ENCODE measurements at regions not wholly inside any gene's neighbourhood (a gene's known extent, or its start where the extent isn't known, plus 50 kb on each side); places are given as distances from the start of the nearest gene placed in this dataset.
"Not testable (repeated sequence)": the region's sequence is repeated elsewhere in the genome, so short reads cannot be mapped to it uniquely, and the experiment has no call there.

DNA sequence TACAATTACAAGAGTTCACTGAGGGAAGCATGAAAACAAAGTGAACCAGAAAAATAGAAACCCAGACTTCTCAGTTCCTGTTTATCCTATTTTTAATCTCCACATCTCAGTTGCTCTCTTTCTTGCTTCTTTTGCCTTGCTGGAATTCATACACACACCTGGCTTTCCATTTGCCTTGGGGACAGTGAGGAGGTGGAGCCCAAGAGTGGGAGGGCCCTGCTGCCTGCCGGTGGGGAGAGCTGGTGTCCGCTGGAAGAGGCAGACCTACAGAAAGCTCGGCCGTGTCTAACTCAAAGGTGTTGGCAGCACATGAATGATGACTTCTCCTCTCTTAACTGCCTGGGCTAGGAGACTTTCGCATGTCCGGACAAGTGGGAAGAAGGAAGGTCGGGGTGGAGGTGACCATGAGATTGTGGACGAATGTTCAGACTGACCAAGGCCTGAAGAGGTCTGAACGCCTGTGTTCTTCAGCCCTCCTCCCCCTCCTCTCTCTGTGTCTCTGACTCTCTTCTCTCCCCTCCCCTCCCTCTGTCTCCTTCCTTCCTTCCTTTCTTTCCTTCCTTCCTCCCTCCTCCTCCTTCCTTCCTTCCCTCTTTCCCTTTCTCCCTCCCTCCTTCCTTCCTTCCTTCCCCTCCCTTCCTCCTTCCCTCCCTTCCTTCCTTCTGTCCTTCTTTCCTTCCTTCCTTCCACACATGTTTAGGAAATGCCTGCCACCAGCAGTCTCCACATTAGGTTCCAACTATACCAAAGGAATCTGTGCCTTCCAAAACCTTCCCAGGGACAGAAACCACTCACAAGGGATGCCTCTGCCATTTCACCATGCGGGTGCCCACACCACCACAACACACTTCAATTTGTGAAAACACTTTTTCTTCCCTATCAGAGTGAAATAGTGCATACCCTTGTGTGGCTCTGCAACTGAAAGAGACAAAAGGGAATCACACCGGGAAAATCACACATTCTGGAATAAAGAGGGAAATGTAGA is 157.3 kb upstream of the RUNX1 start:
- DNase-seq (ENCODE audit: low spot score): peak; percentile 25

DNA sequence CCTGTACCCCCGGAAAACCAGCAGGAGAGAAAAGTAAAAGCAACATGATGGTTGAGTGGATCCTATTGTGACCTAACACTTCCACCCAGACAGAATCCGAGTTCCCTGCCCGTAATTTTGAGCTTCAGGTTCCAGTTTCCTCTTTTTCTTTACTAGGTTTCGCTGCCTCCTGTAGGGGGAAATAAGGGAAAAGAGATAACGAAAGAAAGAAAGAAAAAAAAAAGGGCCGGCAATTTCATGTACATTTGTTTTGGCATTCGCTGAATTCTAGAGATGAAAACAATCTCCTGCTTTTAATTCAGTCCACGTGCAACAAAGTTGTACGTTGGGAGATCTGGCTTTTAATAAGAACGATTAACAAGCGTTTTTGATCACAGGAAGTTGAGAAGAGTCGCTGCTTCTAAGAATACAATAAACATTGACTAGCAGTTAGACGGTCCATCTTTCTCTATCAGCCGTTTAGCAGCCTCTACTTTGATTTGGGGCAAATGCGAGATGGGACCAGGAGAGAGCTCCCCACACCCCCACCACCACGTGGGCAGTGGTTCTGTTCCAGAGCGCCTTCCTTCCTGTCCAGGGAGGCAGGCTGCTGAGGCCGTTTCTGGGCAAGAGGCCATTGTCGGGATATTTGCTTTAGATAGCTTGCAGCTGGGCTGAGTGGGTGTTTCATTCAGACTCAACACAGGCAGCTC is 155.9 kb upstream of the RUNX1 start:
- peak; percentile 89 for DNase-seq (ENCODE audit: low spot score)

DNA sequence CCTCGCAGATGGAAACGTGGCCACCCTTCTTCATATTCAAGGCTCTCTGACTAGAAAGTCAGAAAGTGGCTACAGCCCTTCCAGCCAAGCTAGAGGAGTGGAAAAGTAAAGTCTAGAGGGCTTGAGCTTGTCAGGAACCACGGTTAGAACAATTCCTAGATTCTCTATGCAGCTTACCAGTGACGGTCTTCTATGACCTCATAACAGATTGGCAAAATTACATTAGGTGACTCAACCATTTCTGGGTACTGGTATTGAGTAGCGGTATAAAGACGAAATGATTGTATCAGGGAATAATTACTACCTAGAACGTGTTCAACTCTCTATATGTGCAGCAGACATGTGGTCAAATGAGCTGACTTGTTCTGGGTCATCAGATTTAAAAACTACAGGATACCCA is 155.0 kb upstream of the RUNX1 start:
- no peak for DNase-seq (ENCODE audit: low spot score)

DNA sequence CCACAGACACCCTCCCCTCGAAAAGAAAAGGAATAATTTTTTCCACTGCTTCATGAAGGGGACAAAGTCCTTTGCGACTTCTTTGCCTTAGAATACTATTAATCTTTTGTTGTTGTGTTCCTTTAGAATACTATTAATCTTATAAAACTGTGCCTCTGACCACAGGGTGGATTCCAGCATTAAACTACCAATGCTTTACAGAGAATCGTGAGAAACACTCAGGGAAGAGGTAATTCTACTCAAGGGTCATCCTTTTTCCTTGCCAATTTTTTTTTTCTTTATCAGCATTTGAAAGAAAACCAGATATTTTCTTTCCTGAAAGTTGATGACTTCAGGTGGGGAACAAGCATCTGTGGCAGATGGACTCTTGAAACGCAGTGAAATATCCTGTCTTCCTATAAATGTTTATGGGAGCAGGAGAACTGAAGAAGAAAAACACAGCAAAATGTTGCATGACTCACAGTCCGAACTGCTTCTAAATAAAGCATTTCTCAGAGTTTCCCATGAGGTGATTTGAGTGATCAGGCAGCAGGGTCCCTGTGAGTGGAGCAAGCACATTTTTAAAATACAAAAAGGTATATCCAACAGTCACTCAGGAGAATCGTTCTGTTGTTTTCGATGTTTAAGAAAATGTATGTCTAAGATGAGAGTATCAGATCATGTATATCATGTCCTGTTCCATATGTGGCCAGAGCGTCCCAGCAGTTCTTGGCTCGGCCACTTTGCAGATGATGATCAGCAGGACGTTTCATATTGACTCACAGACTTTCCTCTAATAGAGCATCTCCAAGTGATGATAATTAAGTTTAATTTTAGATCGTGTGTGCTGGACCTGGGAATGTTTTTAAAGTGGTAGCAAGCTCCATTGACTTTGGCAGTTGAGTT is 154.2 kb upstream of the RUNX1 start:
- peak; percentile 63 for DNase-seq (ENCODE audit: low spot score)

DNA sequence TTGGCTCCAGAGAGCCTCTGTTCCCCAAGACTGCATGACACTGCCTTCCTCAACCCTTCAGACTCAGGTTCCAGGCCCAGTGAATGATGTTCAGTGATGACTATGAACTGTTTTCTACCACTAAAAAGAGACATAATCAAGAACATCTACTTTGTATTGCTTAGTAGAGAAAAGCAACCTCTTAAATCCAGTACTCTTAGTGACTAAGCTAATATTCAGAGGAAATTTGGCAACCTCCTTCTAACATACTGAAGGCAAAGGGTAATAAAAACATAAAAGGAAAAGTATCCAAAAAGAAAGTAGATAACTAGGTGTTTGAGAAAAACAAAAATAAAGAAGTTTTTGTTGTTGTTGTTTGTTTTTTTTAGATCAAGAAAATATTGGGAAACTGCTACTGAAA is 153.3 kb upstream of the RUNX1 start:
- DNase-seq (ENCODE audit: low spot score): peak; percentile 42

DNA sequence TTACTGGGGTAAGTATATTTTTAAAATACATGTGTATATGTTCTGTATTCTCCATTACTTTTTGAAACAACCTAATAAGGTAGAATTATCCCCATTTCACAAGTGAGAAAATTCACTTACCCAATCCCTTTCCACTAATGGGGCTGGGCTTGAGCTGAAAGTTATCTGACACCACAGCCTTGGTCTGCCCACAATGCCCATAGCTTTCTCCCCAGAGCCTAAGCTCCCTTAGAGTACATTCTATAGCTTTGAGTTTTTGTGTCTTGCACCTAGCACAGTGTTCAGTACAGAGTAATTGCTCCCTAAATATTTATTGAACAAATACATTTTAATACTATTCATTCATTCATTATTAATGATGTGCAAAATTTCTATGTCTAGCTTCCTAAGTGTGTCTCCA is 152.7 kb upstream of the RUNX1 start:
- no peak for DNase-seq (ENCODE audit: low spot score)

DNA sequence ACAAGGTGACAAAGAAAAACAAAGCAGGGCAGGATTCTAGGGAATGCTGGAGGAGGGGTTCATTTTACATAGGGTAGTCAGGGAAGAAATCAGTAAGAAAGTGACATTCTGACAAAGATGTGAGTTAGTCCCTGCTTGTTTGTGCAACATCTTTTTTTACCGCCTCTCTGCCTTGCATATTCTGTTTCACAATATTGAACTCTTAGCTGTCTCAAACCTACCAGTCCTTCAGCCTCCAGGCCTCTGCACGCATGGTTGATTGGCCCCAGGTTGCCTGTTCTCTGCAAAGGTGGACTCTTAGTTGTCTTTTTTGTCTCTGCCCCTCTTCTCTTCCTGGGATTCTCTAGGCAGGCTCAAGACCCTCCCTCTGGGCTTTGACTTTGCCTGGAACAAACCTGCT is 152.2 kb upstream of the RUNX1 start:
- no peak for DNase-seq (ENCODE audit: low spot score)

DNA sequence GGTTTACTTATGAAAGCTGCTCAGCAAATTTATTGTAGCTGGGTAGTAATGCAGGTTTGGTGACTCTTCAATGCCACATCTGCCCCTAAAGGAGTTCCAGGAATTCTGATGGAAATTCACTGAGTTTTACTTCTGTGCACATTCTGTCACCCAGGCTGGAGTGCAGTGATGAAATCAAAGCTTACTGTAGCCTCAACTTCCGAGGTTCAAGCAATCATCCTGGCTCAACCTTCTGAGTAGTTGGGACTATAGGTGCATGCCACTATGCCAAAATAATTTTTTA is 150.6 kb upstream of the RUNX1 start:
- DNase-seq (ENCODE audit: low spot score): no peak

DNA sequence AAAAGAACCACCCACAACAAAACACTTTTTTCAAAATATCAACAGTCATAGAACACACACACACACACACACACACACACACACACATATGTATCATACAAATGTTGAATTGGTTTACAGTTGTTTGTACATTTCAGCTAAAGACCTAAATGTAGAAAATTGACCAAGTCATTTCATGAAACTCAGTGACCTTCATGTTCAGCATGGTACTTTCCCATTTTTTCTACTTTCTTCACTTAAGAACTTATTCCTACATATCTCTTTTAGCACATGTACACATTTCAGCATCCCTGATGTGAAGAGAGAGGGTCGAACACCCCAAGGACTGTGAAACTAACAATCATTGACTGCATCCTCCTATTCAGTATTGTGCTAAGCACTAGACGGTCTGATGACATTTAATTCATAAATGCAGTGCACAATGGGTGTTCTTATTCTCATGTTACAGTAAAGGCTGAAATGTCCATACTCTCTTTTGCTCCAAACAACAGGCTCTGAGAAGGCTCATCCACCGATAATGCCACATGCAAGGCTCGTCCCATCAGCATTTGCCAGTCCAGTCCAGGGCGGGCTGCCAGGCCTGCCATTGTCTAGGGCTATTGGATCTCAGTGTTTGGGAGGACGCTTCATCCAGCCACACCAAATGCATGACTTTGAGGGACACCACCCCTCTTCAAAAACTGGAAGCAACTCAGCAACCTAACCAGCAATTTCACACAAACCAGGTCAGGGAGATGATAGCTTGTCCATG is 150.1 kb upstream of the RUNX1 start:
- DNase-seq (ENCODE audit: low spot score): no peak

DNA sequence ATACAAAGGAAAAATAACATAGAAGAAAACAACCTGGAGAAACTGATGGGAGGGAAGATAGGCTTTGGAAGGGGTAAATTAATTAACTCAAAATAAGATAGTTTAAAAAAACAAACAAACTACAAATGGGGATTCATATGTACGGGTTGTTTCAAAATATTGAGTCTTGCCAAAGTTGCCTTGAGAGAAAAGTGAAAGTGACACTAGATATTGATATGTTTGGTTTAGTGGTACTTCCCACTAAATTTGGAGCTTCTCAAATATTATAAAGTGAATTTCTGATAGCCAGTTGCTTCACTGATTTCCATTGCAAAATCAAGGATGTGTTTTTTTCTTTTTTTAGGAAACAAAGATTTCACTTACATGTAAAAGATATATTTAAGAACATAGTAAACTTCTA is 149.5 kb upstream of the RUNX1 start:
- DNase-seq (ENCODE audit: low spot score): no peak

DNA sequence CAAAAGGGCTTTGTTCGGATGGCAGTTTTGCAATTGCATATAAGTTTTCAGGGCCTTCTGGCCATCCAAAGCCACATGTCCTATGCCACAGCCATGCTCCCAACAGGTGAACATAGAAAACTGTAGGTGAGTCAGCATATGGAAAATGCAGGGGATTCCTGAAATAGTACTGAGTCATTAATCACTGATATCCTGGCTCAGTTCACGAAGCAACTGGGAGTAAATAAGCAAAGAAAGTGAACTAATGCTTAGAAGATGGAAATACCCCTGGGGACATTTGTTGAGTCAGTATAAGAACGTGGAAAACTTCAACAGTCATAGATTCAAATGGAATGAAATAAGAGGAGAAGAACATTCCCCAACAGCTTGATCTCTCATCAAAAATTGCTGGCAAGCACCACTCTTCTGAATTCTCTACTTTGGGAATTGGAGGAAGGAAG is 148.9 kb upstream of the RUNX1 start:
- DNase-seq (ENCODE audit: low spot score): no peak

DNA sequence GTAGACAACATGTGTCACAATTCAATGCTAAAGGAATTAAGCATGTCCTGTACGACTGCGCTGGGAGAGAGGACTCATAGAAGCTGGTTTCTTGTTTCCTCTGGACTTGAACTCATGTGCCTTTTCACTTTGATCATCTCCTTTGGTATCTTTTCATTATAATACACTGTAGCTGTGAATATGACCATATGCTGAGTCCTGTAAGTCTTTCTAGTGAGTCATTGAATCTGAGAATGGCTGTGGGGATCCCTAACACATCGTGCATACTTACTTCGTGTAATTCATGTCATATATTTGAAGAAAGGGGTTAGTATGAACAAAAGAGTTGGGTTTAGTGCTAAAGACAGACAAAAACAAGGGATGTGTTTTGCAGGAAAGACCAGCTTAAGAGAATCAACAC is 148.1 kb upstream of the RUNX1 start:
- DNase-seq (ENCODE audit: low spot score): no peak

DNA sequence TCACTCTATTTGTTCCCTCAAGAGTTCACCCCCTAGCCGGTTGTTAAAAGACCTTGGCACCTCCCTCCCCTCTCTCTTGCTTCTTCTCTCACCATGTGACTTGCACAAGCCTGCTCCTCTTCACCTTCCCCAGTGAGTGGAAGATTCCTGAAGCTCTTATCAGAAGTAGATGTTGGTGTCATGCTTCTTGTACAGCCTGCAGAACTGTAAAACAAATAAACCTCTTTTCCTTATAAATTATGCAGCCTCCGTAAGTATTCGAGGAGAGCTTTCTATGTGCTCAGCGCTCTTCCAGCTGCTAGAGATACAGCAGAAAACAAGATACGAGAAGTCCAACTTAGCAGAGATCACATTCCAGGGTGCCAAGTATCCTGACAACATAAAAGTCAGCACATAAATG is 147.0 kb upstream of the RUNX1 start:
- DNase-seq (ENCODE audit: low spot score): no peak

DNA sequence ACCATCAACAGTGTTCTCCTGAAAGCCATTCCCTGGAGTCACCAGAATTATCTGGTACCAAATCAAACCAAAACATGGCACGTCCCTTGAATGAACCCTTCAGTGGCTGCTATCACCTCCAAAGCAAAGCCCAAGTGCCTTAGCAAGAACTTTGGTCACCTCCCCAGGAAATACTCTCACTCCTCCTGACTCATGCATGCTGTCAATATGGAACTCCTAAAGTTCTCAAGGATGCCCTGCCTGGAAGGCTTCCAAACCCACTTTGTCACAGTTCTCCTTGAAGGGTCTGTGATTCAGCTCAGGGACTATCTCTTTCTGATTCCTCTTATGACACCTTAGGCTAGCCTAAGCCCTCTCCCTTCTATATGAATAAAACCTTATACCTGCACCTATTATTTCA is 146.1 kb upstream of the RUNX1 start:
- no peak for DNase-seq (ENCODE audit: low spot score)

DNA sequence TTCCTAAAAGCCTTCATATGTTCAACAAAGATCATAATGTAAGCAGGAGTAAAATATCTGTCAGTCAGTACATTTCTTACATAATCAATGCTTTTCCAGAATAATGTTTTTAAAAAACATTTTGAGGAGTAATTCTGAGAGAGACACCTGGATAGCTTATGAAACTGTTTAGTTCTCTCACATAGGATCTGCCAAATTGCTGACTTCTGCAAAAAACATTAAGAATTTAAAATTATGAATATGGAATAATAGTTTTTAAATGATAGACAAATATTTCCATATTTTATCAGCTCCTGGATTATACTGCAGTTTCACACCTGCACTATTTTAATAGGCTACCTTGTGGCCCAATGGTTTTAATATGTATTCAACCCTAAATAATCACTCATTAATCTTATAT is 142.7 kb upstream of the RUNX1 start:
- DNase-seq (ENCODE audit: low spot score): no peak

DNA sequence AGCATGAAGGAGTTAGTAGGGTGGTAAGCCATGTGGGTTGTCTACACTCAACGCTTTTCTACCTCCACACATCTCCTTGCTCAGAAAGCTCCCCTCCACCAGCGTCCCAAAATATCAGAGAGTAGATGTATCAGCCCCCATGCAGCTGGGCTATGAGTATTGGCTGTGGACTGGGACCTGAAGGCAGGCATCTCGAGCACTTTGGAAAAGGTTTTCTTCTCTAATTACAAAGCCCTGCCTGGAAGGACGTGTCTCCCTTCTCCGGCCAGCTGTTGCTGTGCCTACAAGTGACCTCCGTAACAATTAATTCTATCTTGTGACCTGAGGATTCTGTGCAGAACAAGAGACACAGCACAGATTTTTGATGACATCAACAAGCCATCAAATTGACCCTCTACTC is 142.0 kb upstream of the RUNX1 start:
- DNase-seq (ENCODE audit: low spot score): no peak

DNA sequence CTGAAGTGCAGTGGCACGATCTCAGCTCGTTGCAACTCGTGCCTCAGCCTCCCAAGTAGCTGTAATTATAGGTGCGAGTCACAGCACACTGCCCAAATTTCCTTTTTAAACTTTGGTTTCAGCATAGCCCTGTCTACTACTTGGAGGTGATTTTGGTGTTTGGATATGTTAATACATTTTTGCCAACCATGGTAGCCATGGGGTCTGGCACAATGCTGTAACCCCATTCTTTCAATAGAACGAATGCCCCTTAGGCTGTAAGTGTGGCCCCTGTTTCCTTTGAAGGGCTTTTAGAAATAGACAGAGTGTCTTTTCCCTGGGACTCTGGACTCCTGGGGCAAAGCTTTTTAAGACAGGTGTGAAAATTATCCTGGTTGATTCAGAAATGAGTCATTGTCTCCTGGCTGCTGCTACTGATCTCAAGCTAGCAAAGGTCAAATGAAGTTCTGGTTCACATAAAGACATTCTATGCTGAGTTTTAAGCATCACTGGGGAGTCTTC is 141.1 kb upstream of the RUNX1 start:
- DNase-seq (ENCODE audit: low spot score): peak; percentile 45

DNA sequence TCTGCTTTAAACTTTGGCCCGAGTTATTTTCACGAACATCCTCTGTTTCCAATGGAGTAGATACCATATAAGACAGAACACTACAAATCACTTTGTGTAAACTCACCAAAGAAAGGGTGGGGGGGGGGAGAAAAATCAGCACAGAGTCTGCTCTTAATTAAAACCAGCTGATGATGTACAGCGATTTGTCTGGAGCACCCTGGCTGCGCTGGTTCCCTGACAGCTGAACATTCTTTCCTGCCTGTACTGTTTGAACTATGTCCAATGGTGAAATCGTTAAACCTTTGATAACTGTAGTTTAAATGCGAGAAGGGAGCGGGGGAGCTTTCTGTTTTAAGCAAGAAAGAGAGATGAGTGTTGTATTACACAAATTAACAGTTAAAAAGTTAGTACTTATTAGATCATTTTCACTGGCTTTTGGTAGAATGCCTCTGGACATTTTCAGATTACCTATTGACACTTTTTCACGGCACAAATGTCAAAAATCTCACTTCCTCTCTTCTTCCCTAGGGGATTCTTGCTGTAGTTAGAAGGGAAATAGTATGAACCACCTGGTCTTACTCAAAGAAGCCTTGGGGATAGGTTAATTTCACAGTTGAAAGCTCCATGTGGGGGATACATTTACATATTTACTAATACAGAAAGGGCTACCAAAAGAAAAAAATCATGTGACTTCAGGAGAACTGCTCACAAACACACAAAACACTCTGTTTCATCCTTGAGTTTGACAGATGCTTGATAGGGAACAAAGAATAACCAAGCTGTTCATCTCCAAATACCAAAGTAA is 140.2 kb upstream of the RUNX1 start:
- DNase-seq (ENCODE audit: low spot score): peak; percentile 92

DNA sequence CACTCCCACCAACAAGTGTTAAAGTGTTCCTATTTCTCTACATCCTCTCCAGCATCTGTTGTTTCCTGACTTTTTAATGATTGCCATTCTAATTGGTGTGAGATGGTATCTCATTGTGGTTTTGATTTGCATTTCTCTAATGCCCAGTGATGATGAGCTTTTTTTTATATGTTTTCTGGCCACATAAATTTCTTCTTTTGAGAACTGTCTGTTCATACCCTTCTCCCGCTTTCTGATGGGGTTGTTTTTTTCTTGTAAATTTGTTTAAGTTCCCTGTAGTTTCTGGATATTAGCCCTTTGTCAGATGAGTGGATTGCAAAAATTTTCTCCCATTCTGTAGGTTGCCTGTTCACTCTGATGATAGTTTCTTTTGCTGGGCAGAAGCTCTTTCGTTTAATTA is 134.3 kb upstream of the RUNX1 start:
- not testable (repeated sequence) for DNase-seq (ENCODE audit: low spot score)

DNA sequence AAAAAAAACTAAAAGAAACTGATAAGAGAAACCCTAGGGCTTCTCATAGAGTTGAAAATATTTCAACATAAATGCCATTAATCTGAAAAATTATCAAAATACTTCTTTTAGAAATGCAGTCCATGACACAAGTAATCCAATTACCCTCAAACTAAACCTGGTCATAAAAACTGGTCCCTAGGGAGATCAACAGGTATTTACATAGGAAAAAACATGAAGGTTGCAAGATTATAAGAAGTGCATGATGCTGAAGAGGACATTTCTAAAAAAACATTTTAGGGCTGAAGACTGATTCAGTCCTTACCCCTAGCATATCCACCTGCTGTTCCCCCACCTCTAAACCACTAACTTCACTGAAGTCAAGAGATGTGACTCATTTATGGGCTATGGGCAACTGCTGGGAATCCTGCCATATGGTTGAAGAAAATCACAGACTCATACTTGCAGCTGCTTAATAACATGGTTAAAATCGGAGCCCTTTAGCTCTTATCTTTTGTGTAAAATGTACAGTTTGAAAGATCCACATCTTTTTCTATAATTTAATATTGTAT is 131.0 kb upstream of the RUNX1 start:
- DNase-seq (ENCODE audit: low spot score): peak; percentile 81
